ENCODE measurements at regions not wholly inside any gene's neighbourhood (a gene's known extent, or its start where the extent isn't known, plus 50 kb on each side); places are given as distances from the start of the nearest gene placed in this dataset.

DNA sequence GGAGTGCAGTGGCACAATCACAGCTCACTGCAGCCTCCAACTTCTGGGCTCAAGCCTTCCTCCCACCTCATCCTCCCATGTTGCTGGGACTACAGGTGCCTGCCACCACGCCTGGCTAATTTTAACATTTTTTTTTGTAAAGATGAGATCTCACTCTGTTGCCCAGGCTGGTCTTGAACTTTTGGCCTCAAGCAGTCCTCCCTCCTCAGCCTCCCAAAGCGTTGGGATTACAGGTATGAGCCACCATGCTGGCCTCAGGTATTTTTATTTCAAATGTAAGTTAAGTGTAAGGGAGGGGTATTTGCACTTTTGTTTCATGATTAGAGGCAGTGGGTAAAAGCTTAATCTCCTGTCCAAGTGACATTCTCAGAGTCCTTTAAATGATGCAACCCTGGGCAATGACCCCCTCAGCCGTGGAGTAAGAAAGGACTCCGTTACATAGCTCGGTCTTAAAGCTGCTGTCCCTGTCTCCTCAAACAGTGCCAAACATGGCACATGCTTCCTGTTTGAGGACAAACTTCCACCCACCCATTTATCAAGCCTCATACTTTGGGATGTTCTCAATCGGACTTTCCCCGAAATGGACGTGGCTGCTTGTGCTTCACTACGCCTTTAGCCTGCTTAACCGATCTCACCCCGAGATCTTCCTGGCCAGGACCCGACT is 296.1 kb downstream of the BAMBI start:
- TF ChIP-seq, protein P1, sequence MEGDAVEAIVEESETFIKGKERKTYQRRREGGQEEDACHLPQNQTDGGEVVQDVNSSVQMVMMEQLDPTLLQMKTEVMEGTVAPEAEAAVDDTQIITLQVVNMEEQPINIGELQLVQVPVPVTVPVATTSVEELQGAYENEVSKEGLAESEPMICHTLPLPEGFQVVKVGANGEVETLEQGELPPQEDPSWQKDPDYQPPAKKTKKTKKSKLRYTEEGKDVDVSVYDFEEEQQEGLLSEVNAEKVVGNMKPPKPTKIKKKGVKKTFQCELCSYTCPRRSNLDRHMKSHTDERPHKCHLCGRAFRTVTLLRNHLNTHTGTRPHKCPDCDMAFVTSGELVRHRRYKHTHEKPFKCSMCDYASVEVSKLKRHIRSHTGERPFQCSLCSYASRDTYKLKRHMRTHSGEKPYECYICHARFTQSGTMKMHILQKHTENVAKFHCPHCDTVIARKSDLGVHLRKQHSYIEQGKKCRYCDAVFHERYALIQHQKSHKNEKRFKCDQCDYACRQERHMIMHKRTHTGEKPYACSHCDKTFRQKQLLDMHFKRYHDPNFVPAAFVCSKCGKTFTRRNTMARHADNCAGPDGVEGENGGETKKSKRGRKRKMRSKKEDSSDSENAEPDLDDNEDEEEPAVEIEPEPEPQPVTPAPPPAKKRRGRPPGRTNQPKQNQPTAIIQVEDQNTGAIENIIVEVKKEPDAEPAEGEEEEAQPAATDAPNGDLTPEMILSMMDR (IDR thresholded peaks at IDR 0.05) = no peak
- no peak for TF ChIP-seq POLR2A (IDR thresholded peaks at IDR 0.05)

Data from heart left ventricle (tissue), 13 donors.